ENCODE measurements at regions not wholly inside any gene's neighbourhood (a gene's known extent, or its start where the extent isn't known, plus 50 kb on each side); places are given as distances from the start of the nearest gene placed in this dataset.

DNA sequence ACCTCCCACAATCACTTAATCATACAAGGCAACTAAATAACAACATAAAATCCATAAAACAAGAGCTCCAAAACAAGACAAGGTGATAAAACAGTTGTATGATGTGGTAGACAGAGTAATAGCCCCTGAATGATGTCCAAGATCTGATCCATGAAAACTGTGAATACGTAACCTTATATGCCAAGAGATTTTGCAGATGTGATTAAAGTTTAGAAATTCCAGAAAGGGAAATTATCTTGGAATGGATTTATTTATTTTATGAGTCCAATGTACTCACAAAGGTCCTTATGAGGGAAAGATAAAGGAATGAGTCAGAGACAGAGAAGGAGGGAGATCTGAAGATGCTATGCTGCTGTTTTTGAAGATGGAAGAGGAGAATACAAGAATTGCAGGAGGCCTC is 1775.7 kb upstream of the C9orf72 start:
- Histone ChIP-seq H3K27me3 (ENCODE audit: insufficient read depth, low read length) (no peaks in the 10 kb centered on the region), H3K27ac (ENCODE audit: low read depth, low read length) (no peak overlapping the region), H3K9me2 (ENCODE audit: insufficient read depth) (no peaks in the 10 kb centered on the region), H4K20me1 (ENCODE audit: insufficient read depth) (no peaks in the 10 kb centered on the region), H3K4me2 (ENCODE audit: low read length) (no peak overlapping the region), H3K36me3 (ENCODE audit: control insufficient read depth in 1 of 2, insufficient read depth in 2 of 2, low read length in 2 of 2) (no peaks in the 10 kb centered on the region), H3K79me2 (ENCODE audit: insufficient read depth, low read length) (no peaks in the 10 kb centered on the region), H3K4me1 (ENCODE audit: control insufficient read depth in 1 of 2, insufficient read depth in 2 of 2, low read length in 2 of 2) (no peaks in the 10 kb centered on the region), H3K9me3 (ENCODE audit: control insufficient read depth in 1 of 2, insufficient read depth in 1 of 2, low read depth in 1 of 2, low read length in 2 of 2) (no peaks in the 10 kb centered on the region), H3K9ac (ENCODE audit: low read length) (no peak overlapping the region), H3K4me3 (replicated peaks in 1 of 2; ENCODE audit: low read depth in 1 of 2, low read length in 2 of 2) (no peak overlapping the region), H2AFZ (ENCODE audit: low read depth, low read length, poor library complexity, severe bottlenecking) (no peak overlapping the region)
- POLR2A ChIA-PET: no interaction called here
- intact Hi-C loops (cut with micrococcal nuclease): no loop called here
- no peak for TF ChIP-seq SP1 (IDR thresholded peaks at IDR 0.05; ENCODE audit: low read depth)
- TF ChIP-seq POLR2AphosphoS5 (IDR thresholded peaks at IDR 0.05; ENCODE audit: low read depth, low read length): no peak
- no peak for TF ChIP-seq RAD21 (IDR thresholded peaks at IDR 0.05; ENCODE audit: low read depth)
- TF ChIP-seq, protein P1, sequence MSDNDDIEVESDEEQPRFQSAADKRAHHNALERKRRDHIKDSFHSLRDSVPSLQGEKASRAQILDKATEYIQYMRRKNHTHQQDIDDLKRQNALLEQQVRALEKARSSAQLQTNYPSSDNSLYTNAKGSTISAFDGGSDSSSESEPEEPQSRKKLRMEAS (IDR thresholded peaks at IDR 0.05): no peak
- TF ChIP-seq CEBPB (IDR thresholded peaks at IDR 0.05; ENCODE audit: low read depth): no peak
- no peak for TF ChIP-seq EGR1 (IDR thresholded peaks at IDR 0.05; ENCODE audit: low read depth)
- RAD21 ChIA-PET (ENCODE audit: low non-redundant PET in 1 of 2, low total read pairs in 2 of 2, uncharacterized antibody in 2 of 2, unreplicated experiment in 2 of 2): no interaction called here
- CTCF ChIA-PET: no interaction called here
- DNase-seq (ENCODE audit: low read depth, low spot score) (no peak), ATAC-seq (peak; percentile 46)
- BruUV-seq (replicated peaks): no TSS peak

DNA sequence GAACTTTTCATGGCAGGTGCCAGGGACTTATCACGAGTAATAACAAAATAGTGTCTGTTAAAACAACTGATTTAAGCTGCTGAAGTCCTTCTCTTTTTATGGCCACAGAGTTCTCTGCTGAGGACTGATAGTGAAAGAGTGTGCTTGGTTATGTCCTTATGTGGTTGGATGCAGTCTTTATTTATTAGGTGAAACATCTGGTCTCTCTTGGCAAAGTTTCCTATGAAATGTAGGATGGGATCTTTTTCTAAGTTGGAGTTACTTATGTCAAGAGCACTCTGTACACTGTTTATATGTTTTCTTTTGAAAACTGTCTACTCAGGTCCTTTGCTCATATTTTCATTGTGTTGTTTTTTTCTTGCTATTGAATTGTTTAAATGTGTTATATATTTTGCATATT is 1816.1 kb upstream of the C9orf72 start:
- Histone ChIP-seq H4K20me1 (ENCODE audit: insufficient read depth) (no peaks in the 10 kb centered on the region), H3K4me3 (replicated peaks in 1 of 2; ENCODE audit: low read depth in 1 of 2, low read length in 2 of 2) (no peak overlapping the region), H3K9me2 (ENCODE audit: insufficient read depth) (no peaks in the 10 kb centered on the region), H3K79me2 (ENCODE audit: insufficient read depth, low read length) (no peaks in the 10 kb centered on the region), H2AFZ (ENCODE audit: low read depth, low read length, poor library complexity, severe bottlenecking) (no peak overlapping the region), H3K36me3 (ENCODE audit: control insufficient read depth in 1 of 2, insufficient read depth in 2 of 2, low read length in 2 of 2) (no peaks in the 10 kb centered on the region), H3K9me3 (ENCODE audit: control insufficient read depth in 1 of 2, insufficient read depth in 1 of 2, low read depth in 1 of 2, low read length in 2 of 2) (no peaks in the 10 kb centered on the region), H3K4me2 (ENCODE audit: low read length) (no peak overlapping the region), H3K4me1 (ENCODE audit: control insufficient read depth in 1 of 2, insufficient read depth in 2 of 2, low read length in 2 of 2) (no peaks in the 10 kb centered on the region), H3K9ac (ENCODE audit: low read length) (no peak overlapping the region), H3K27me3 (ENCODE audit: insufficient read depth, low read length) (no peaks in the 10 kb centered on the region), H3K27ac (ENCODE audit: low read depth, low read length) (no peak overlapping the region)
- ChIA-PET POLR2A (no interaction called here), RAD21 (ENCODE audit: low non-redundant PET in 1 of 2, low total read pairs in 2 of 2, uncharacterized antibody in 2 of 2, unreplicated experiment in 2 of 2) (no interaction called here), CTCF (no interaction called here)
- DNase-seq (ENCODE audit: low read depth, low spot score) (no peak), ATAC-seq (no peak)
- BruUV-seq (replicated peaks): no TSS peak
- intact Hi-C loops (cut with micrococcal nuclease): no loop called here
- TF ChIP-seq SP1 (IDR thresholded peaks at IDR 0.05; ENCODE audit: low read depth): no peak
- TF ChIP-seq TCF7L2 (IDR thresholded peaks at IDR 0.05; ENCODE audit: borderline replicate concordance, extremely low read depth, insufficient read depth, insufficient read length): no peak
- TF ChIP-seq ELF1 (IDR thresholded peaks at IDR 0.05; ENCODE audit: borderline replicate concordance, low read depth): no peak
- TF ChIP-seq SIN3A (IDR thresholded peaks at IDR 0.05; ENCODE audit: low read depth): no peak
- TF ChIP-seq, protein P2, sequence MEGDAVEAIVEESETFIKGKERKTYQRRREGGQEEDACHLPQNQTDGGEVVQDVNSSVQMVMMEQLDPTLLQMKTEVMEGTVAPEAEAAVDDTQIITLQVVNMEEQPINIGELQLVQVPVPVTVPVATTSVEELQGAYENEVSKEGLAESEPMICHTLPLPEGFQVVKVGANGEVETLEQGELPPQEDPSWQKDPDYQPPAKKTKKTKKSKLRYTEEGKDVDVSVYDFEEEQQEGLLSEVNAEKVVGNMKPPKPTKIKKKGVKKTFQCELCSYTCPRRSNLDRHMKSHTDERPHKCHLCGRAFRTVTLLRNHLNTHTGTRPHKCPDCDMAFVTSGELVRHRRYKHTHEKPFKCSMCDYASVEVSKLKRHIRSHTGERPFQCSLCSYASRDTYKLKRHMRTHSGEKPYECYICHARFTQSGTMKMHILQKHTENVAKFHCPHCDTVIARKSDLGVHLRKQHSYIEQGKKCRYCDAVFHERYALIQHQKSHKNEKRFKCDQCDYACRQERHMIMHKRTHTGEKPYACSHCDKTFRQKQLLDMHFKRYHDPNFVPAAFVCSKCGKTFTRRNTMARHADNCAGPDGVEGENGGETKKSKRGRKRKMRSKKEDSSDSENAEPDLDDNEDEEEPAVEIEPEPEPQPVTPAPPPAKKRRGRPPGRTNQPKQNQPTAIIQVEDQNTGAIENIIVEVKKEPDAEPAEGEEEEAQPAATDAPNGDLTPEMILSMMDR (IDR thresholded peaks at IDR 0.05 in 2 of 3, conservative IDR thresholded peaks at IDR 0.05 in 1 of 3; ENCODE audit: borderline replicate concordance in 1 of 3, insufficient read depth in 1 of 3, low read depth in 2 of 3, low read length in 2 of 3): no peak
- TF ChIP-seq, protein P3, sequence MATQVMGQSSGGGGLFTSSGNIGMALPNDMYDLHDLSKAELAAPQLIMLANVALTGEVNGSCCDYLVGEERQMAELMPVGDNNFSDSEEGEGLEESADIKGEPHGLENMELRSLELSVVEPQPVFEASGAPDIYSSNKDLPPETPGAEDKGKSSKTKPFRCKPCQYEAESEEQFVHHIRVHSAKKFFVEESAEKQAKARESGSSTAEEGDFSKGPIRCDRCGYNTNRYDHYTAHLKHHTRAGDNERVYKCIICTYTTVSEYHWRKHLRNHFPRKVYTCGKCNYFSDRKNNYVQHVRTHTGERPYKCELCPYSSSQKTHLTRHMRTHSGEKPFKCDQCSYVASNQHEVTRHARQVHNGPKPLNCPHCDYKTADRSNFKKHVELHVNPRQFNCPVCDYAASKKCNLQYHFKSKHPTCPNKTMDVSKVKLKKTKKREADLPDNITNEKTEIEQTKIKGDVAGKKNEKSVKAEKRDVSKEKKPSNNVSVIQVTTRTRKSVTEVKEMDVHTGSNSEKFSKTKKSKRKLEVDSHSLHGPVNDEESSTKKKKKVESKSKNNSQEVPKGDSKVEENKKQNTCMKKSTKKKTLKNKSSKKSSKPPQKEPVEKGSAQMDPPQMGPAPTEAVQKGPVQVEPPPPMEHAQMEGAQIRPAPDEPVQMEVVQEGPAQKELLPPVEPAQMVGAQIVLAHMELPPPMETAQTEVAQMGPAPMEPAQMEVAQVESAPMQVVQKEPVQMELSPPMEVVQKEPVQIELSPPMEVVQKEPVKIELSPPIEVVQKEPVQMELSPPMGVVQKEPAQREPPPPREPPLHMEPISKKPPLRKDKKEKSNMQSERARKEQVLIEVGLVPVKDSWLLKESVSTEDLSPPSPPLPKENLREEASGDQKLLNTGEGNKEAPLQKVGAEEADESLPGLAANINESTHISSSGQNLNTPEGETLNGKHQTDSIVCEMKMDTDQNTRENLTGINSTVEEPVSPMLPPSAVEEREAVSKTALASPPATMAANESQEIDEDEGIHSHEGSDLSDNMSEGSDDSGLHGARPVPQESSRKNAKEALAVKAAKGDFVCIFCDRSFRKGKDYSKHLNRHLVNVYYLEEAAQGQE (IDR thresholded peaks at IDR 0.05; ENCODE audit: low read depth): no peak
- no peak for TF ChIP-seq POLR2AphosphoS5 (IDR thresholded peaks at IDR 0.05; ENCODE audit: low read depth, low read length)
- no peak for TF ChIP-seq ZFX (IDR thresholded peaks at IDR 0.05)
- no peak for TF ChIP-seq POLR2A (IDR thresholded peaks at IDR 0.05; ENCODE audit: borderline replicate concordance, extremely low read depth, insufficient read depth, insufficient read length)
